CD4-positive, alpha-beta T cell (primary cell): ENCODE measurements at regions not wholly inside any gene's neighbourhood (a gene's known extent, or its start where the extent isn't known, plus 50 kb on each side); places are given as distances from the start of the nearest gene placed in this dataset.

Experiments used
- ATAC-seq: fragments of 200-7000 bp; cut with Tn5 transposase; one replicate; pipeline ENCODE4 v1.10.0; 2022; ENCODE audit warnings: mild to moderate bottlenecking; ENCODE audit not compliant: poor library complexity
- CTCF ChIA-PET: fragments of 350-600 bp; sonication (Branson Sonifier 250); formaldehyde crosslinking; loops from one replicate; lab custom pipeline; 2021; ENCODE audit warnings: antibody characterized with exemption, inconsistent platforms; lab: Charles Lee
- POLR2A ChIA-PET: fragments of 350-600 bp; sonication (Branson Sonifier 250); formaldehyde crosslinking; loops from one replicate; lab custom pipeline; 2021; ENCODE audit warnings: antibody characterized with exemption, inconsistent platforms; lab: Charles Lee
- DNase-seq, 14 experiments: peaks; one replicate each; pipeline ENCODE4 v3.0.0-alpha.2; 2013 to 2020; ENCODE audit warnings: mixed read lengths in 2 of 14
- H3K27ac ChIP-seq, 2 donors: one replicate each; pipeline versions ENCODE4 v1.5.1 to v1.7.0; 2013; ENCODE audit warnings: low read length in 2 of 2, low read depth in 1 of 2, mild to moderate bottlenecking in 1 of 2
- H3K27me3 ChIP-seq, 2 experiments: 1 replicate in 1 of 2; 2 replicates in 1 of 2; pipeline versions ENCODE4 v1.6.1 to v1.7.0; 2013; ENCODE audit warnings: low read length in 2 of 2, control low read depth in 1 of 2, mild to moderate bottlenecking in 1 of 2, moderate library complexity in 1 of 2; ENCODE audit not compliant: insufficient read depth in 2 of 2, control insufficient read depth in 1 of 2
- H3K36me3 ChIP-seq: one replicate; pipeline ENCODE4 v1.6.1; 2013; ENCODE audit warnings: low read length, control low read depth; ENCODE audit not compliant: insufficient read depth
- H3K4me1 ChIP-seq: one replicate; pipeline ENCODE4 v1.6.1; 2013; ENCODE audit warnings: low read length, control low read depth; ENCODE audit not compliant: insufficient read depth
- H3K4me3 ChIP-seq: one replicate; pipeline ENCODE4 v1.5.1; 2013; ENCODE audit warnings: mild to moderate bottlenecking, low read length, moderate library complexity
- H3K9me3 ChIP-seq, 2 experiments: 1 replicate in 1 of 2; 2 replicates in 1 of 2; pipeline versions ENCODE4 v1.6.1 to v1.7.0; 2013; ENCODE audit warnings: low read length in 2 of 2, mild to moderate bottlenecking in 2 of 2, control low read depth in 1 of 2, moderate library complexity in 1 of 2; ENCODE audit not compliant: control insufficient read depth in 1 of 2, insufficient read depth in 1 of 2
- H3K27ac Mint-ChIP-seq: one replicate; pipeline ENCODE4 v1.8.0; 2020; ENCODE audit warnings: mixed read lengths
- H3K27me3 Mint-ChIP-seq: one replicate; pipeline ENCODE4 v1.8.0; 2021; ENCODE audit warnings: mixed read lengths
- H3K36me3 Mint-ChIP-seq: one replicate; pipeline ENCODE4 v1.8.0; 2021; ENCODE audit warnings: low read depth, mixed read lengths
- H3K4me1 Mint-ChIP-seq: one replicate; pipeline ENCODE4 v1.8.0; 2021; ENCODE audit warnings: low read depth, mixed read lengths
- H3K4me3 Mint-ChIP-seq: one replicate; pipeline ENCODE4 v1.8.0; 2020; ENCODE audit warnings: mild to moderate bottlenecking, mixed read lengths
- H3K9me3 Mint-ChIP-seq: one replicate; pipeline ENCODE4 v1.8.0; 2020; ENCODE audit warnings: mixed read lengths
- CTCF ChIP-seq: fragments of 200-600 bp; IDR thresholded peaks from one replicate; pipeline ENCODE4 v1.8.0; 2022; ENCODE audit warnings: antibody characterized with exemption, mild to moderate bottlenecking
- intact Hi-C, 2 experiments: fragments of 100-400 bp; cut with DNase I in 1 of 2; cut with micrococcal nuclease in 1 of 2; formaldehyde crosslinking; loops; one replicate each; pipeline versions ENCODE4 v1.15.1 to v1.9.0; 2023 to 2025; cut with DNase I, micrococcal nuclease

GRCh38 chr4:15322006-15322405 is 105.8 kb upstream of the C1QTNF7 start:
- no peaks in the 10 kb centered on the region for H3K9me3 Mint-ChIP-seq
- Histone ChIP-seq H3K9me3 (no peaks in the 10 kb centered on the region), H3K27ac (no peak overlapping the region), H3K36me3 (no peaks in the 10 kb centered on the region), H3K4me1 (no peaks in the 10 kb centered on the region), H3K4me3 (no peak overlapping the region), H3K27me3 (no peaks in the 10 kb centered on the region)
- ChIA-PET POLR2A (no interaction called here), CTCF (interaction anchor here (0.5 kb wide), 1 partner anchor 67 kb away, joined by 3 read pairs; no protein-coding TSS in a partner anchor)
- intact Hi-C loops, result no loop called here
- no peak for TF ChIP-seq CTCF
- no peak overlapping the region for H3K27ac Mint-ChIP-seq
- H3K27me3 Mint-ChIP-seq, result peaks cover 6% of the 10 kb centered on the region
- H3K4me1 Mint-ChIP-seq, result no peaks in the 10 kb centered on the region
- H3K36me3 Mint-ChIP-seq, result no peaks in the 10 kb centered on the region
- H3K4me3 Mint-ChIP-seq, result no peak overlapping the region
- no peak for DNase-seq
- ATAC-seq, result no peak

GRCh38 chr4:15325987-15326386 is 101.8 kb upstream of the C1QTNF7 start:
- no peaks in the 10 kb centered on the region for H3K4me1 ChIP-seq
- Mint-ChIP-seq H3K4me3 (no peak overlapping the region), H3K36me3 (no peaks in the 10 kb centered on the region), H3K27ac (no peak overlapping the region), H3K4me1 (no peaks in the 10 kb centered on the region), H3K9me3 (no peaks in the 10 kb centered on the region), H3K27me3 (peaks cover 6% of the 10 kb centered on the region)
- no peaks in the 10 kb centered on the region for H3K36me3 ChIP-seq
- no peak for TF ChIP-seq CTCF
- ChIA-PET CTCF (no interaction called here), POLR2A (no interaction called here)
- intact Hi-C loops, result no loop called here
- no peaks in the 10 kb centered on the region for H3K9me3 ChIP-seq
- no peak for ATAC-seq
- H3K27me3 ChIP-seq, result no peaks in the 10 kb centered on the region
- no peak overlapping the region for H3K4me3 ChIP-seq
- H3K27ac ChIP-seq, result no peak overlapping the region
- no peak for DNase-seq

- ChIA-PET POLR2A (no interaction called here), CTCF (no interaction called here)
- Histone ChIP-seq H3K4me1 (no peaks in the 10 kb centered on the region), H3K4me3 (no peak overlapping the region), H3K27ac (no peak overlapping the region), H3K36me3 (no peaks in the 10 kb centered on the region), H3K9me3 (no peaks in the 10 kb centered on the region), H3K27me3 (no peaks in the 10 kb centered on the region)
- Mint-ChIP-seq H3K9me3 (no peaks in the 10 kb centered on the region), H3K4me3 (no peak overlapping the region), H3K36me3 (no peaks in the 10 kb centered on the region), H3K27ac (no peak overlapping the region), H3K27me3 (peaks cover 6% of the 10 kb centered on the region), H3K4me1 (no peaks in the 10 kb centered on the region)
- ATAC-seq, result no peak
- intact Hi-C loops, result no loop called here
- TF ChIP-seq CTCF, result no peak
- no peak for DNase-seq
Measured at GRCh38 chr4:15327311-15328298, 100.2 kb upstream of the C1QTNF7 start.
